GM21576 (cell line): ENCODE measurements at regions not wholly inside any gene's neighbourhood (a gene's known extent, or its start where the extent isn't known, plus 50 kb on each side); places are given as distances from the start of the nearest gene placed in this dataset.
A peak's percentile ranks its signal among the peaks of the same experiment; 100 is the strongest.

Experiments used
- ATAC-seq: cut with Tn5 transposase; IDR thresholded peaks from one replicate; pipeline ENCODE4 v1.9.1; 2021; ENCODE audit warnings: mild to moderate bottlenecking, moderate library complexity; ENCODE audit not compliant: unreplicated experiment

GRCh38 chr3:46091741-46092701, 64.7 kb upstream of the XCR1 start:
- peak; percentile 3 for ATAC-seq

GRCh38 chr3:46091046-46091445, 63.8 kb upstream of the XCR1 start:
- ATAC-seq = no peak

- no peak for ATAC-seq
Measured at GRCh38 chr3:46090161-46090591, 62.9 kb upstream of the XCR1 start.

- peak; percentile 50 for ATAC-seq
Measured at GRCh38 chr3:46089237-46090011, 62.1 kb upstream of the XCR1 start.

- no peak for ATAC-seq
Measured at GRCh38 chr3:46087871-46088270, 60.6 kb upstream of the XCR1 start.

- ATAC-seq = no peak
Measured at GRCh38 chr3:46086986-46087385, 59.7 kb upstream of the XCR1 start.

GRCh38 chr3:46086083-46086437, 58.8 kb upstream of the XCR1 start:
- ATAC-seq = no peak

GRCh38 chr3:46085421-46086082, 58.3 kb upstream of the XCR1 start:
- no peak for ATAC-seq

GRCh38 chr3:46083956-46084355, 56.7 kb upstream of the XCR1 start:
- ATAC-seq = no peak

GRCh38 chr3:46082849-46083248, 55.6 kb upstream of the XCR1 start:
- no peak for ATAC-seq

- no peak for ATAC-seq
Measured at GRCh38 chr3:46082021-46082420, 54.7 kb upstream of the XCR1 start.

- no peak for ATAC-seq
Measured at GRCh38 chr3:46080969-46081345, 53.7 kb upstream of the XCR1 start.

- ATAC-seq = no peak
Measured at GRCh38 chr3:46080124-46080968, 53.1 kb upstream of the XCR1 start.

- ATAC-seq = peak; percentile 60
Measured at GRCh38 chr3:46078712-46079400, 51.6 kb upstream of the XCR1 start.
